ENCODE measurements at regions not wholly inside any gene's neighbourhood (a gene's known extent, or its start where the extent isn't known, plus 50 kb on each side); places are given as distances from the start of the nearest gene placed in this dataset.

DNA sequence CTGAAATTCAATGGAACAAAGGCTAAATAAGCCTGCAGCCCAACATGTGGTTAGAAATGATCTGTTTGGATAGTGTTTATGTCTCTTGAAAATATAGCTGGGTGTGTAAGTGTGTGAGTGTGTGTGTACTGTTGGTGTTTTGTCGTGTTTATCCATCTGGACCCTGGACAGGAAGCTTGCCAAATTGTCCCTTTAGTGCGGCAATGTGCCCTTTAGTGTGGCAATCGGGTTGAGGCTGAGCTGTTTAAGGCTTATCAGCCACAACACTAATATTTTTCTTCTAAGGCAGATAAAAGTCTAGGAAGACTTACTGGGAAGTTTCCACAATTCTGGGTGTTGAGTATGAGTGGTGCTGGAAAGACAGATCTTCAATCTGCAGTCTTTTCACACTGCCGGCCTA, 180.2 kb downstream of the YTHDC2 start:
- TF ChIP-seq, protein P1, sequence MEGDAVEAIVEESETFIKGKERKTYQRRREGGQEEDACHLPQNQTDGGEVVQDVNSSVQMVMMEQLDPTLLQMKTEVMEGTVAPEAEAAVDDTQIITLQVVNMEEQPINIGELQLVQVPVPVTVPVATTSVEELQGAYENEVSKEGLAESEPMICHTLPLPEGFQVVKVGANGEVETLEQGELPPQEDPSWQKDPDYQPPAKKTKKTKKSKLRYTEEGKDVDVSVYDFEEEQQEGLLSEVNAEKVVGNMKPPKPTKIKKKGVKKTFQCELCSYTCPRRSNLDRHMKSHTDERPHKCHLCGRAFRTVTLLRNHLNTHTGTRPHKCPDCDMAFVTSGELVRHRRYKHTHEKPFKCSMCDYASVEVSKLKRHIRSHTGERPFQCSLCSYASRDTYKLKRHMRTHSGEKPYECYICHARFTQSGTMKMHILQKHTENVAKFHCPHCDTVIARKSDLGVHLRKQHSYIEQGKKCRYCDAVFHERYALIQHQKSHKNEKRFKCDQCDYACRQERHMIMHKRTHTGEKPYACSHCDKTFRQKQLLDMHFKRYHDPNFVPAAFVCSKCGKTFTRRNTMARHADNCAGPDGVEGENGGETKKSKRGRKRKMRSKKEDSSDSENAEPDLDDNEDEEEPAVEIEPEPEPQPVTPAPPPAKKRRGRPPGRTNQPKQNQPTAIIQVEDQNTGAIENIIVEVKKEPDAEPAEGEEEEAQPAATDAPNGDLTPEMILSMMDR (IDR thresholded peaks at IDR 0.05; ENCODE audit: low read length): no peak
- TF ChIP-seq EZH2 (IDR thresholded peaks at IDR 0.05; ENCODE audit: borderline replicate concordance, low read length): no peak
